ENCODE measurements at regions not wholly inside any gene's neighbourhood (a gene's known extent, or its start where the extent isn't known, plus 50 kb on each side); places are given as distances from the start of the nearest gene placed in this dataset.

GRCh38 chr1:83760226-83761021, 238.5 kb downstream of the TTLL7 start:
- TF ChIP-seq CEBPB (IDR thresholded peaks at IDR 0.05; ENCODE audit: low read depth, low read length) (no peak), CTCF (conservative IDR thresholded peaks at IDR 0.05; ENCODE audit: low read depth, low read length) (no peak), RAD21 (IDR thresholded peaks at IDR 0.05; ENCODE audit: low read length) (no peak), SMC3 (IDR thresholded peaks at IDR 0.05; ENCODE audit: low read depth, low read length) (no peak), POLR2A (IDR thresholded peaks at IDR 0.05; ENCODE audit: low read depth, low read length) (no peak)
